ENCODE measurements at regions not wholly inside any gene's neighbourhood (a gene's known extent, or its start where the extent isn't known, plus 50 kb on each side); places are given as distances from the start of the nearest gene placed in this dataset.

DNA sequence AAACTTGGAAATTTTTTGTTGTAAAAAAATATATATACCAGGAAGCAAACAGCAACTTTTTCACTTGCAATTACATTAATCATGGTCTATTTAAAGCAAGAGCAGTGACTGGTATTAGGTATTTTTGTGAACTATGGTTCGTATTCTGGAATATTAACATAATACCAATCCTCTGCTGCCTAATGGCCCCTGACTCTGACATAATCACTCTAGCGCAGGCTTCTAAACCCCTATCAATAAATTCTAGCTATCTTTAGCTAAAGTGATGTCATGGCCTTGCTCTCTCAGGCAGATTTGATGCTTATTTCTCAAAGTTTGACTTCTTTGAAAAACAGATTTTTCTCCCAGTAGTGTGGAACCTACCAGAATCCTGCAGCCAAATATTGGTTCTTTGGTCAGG lies 808.3 kb downstream of the VGLL3 start:
- CTCF ChIA-PET, result no interaction called here
- H3K4me3 Mint-ChIP-seq, result no peak overlapping the region

DNA sequence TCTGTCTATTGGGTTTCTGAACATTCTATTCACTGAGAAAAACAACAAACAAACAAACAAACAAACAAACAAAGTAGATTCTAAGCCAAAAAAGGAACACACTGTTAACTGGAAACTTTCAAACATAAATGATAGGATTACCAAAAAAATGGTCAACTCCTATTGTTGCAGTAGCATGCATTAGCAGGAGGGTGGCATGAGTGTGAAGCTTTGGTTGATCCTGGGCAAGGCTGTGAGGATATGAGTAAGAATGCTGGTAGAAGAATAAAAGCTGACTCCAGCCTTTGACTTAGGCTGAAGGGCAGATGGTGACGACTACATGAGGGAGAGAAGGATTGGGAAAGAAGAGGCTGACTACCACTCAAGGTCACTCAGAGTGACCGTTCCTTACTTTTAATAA lies 810.3 kb downstream of the VGLL3 start:
- DNase-seq, result no peak
- H3K4me1 Mint-ChIP-seq, result no peaks in the 10 kb centered on the region
- POLR2A ChIA-PET, result no interaction called here
- H3K27ac Mint-ChIP-seq, result no peak overlapping the region
- no peak overlapping the region for H3K4me3 Mint-ChIP-seq
- H3K9me3 Mint-ChIP-seq, result peaks cover 4% of the 10 kb centered on the region
- CTCF ChIA-PET, result no interaction called here
- H3K36me3 Mint-ChIP-seq (ENCODE audit: low read depth), result no peaks in the 10 kb centered on the region
- no peaks in the 10 kb centered on the region for H3K27me3 Mint-ChIP-seq

More for the DNA sequence above, 808.3 kb downstream of the VGLL3 start:
- no peaks in the 10 kb centered on the region for H3K36me3 Mint-ChIP-seq (ENCODE audit: low read depth)
- no peaks in the 10 kb centered on the region for H3K27me3 Mint-ChIP-seq
- POLR2A ChIA-PET, result no interaction called here
- H3K4me1 Mint-ChIP-seq, result no peaks in the 10 kb centered on the region
- DNase-seq, result no peak
- H3K9me3 Mint-ChIP-seq, result peaks cover 4% of the 10 kb centered on the region
- no peak overlapping the region for H3K27ac Mint-ChIP-seq

DNA sequence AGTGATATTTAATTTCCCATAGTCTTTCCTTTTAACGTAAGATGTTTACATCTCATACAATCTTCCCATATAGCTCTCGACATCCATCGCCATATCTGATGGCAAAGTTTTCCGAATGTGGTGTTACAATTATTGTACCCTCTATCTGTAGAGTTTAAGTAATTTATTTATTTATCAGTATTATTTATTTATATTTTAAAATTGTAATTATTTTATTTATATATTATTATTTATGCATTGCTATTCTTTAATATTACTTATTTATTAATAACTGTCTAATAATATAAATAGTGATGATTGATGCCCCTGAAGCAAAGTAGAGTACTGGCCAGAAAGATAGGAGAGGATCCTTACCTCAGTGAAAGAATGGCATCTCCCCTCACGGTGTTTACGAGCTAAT lies 812.9 kb downstream of the VGLL3 start:
- Mint-ChIP-seq H3K4me1 (no peaks in the 10 kb centered on the region), H3K4me3 (no peak overlapping the region), H3K9me3 (no peaks in the 10 kb centered on the region), H3K27me3 (no peaks in the 10 kb centered on the region), H3K36me3 (ENCODE audit: low read depth) (no peaks in the 10 kb centered on the region), H3K27ac (no peak overlapping the region)
- no peak for DNase-seq
- ChIA-PET POLR2A (no interaction called here), CTCF (interaction anchor here (0.5 kb wide), 1 partner anchor 796 kb away, joined by 3 read pairs; no protein-coding TSS in a partner anchor)

DNA sequence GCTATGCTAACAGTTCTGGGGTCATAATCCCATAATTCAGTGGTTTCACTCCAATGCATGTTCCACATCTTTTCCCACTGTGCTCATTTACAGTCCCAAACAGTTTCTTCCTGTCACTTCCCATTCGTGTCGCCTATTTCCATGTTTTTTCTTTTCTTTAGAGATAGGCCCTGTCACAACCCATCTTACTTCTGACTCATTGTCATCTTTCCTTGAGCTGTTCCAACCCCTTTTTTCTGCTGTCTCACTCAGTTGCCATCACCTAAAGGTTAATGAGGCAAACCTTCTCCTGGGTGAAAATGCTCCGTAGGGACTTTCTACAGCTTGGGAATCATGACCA lies 814.5 kb downstream of the VGLL3 start:
- no peaks in the 10 kb centered on the region for H3K36me3 Mint-ChIP-seq (ENCODE audit: low read depth)
- ChIA-PET POLR2A (no interaction called here), CTCF (no interaction called here)
- H3K9me3 Mint-ChIP-seq, result no peaks in the 10 kb centered on the region
- no peaks in the 10 kb centered on the region for H3K27me3 Mint-ChIP-seq
- H3K4me3 Mint-ChIP-seq, result no peak overlapping the region
- DNase-seq, result no peak
- H3K4me1 Mint-ChIP-seq, result no peaks in the 10 kb centered on the region
- H3K27ac Mint-ChIP-seq, result no peak overlapping the region

GRCh38 chr3:86175593-86176444 lies 815.1 kb downstream of the VGLL3 start:
- CTCF ChIA-PET, result no interaction called here
- POLR2A ChIA-PET, result no interaction called here
- Mint-ChIP-seq H3K27me3 (no peaks in the 10 kb centered on the region), H3K4me1 (no peaks in the 10 kb centered on the region), H3K4me3 (no peak overlapping the region), H3K27ac (no peak overlapping the region), H3K36me3 (ENCODE audit: low read depth) (no peaks in the 10 kb centered on the region), H3K9me3 (no peaks in the 10 kb centered on the region)
- no peak for DNase-seq

- ChIA-PET CTCF (no interaction called here), POLR2A (no interaction called here)
- no peak for DNase-seq
- H3K36me3 Mint-ChIP-seq (ENCODE audit: low read depth), result no peaks in the 10 kb centered on the region
- H3K9me3 Mint-ChIP-seq, result no peaks in the 10 kb centered on the region
- no peak overlapping the region for H3K27ac Mint-ChIP-seq
- H3K4me1 Mint-ChIP-seq, result no peaks in the 10 kb centered on the region
- H3K27me3 Mint-ChIP-seq, result no peaks in the 10 kb centered on the region
- no peak overlapping the region for H3K4me3 Mint-ChIP-seq
These were observed 815.9 kb downstream of the VGLL3 start for GRCh38 chr3:86175051-86175536.

GRCh38 chr3:86173401-86173800 lies 817.5 kb downstream of the VGLL3 start:
- CTCF ChIA-PET, result no interaction called here
- POLR2A ChIA-PET, result no interaction called here
- H3K27me3 Mint-ChIP-seq, result no peaks in the 10 kb centered on the region
- no peaks in the 10 kb centered on the region for H3K36me3 Mint-ChIP-seq (ENCODE audit: low read depth)
- H3K9me3 Mint-ChIP-seq, result no peaks in the 10 kb centered on the region
- no peak overlapping the region for H3K4me3 Mint-ChIP-seq
- H3K4me1 Mint-ChIP-seq, result no peaks in the 10 kb centered on the region
- DNase-seq, result no peak
- H3K27ac Mint-ChIP-seq, result no peak overlapping the region

GRCh38 chr3:86168512-86168911 lies 822.4 kb downstream of the VGLL3 start:
- CTCF ChIA-PET, result no interaction called here
- no peaks in the 10 kb centered on the region for H3K27me3 Mint-ChIP-seq
- H3K27ac Mint-ChIP-seq, result no peak overlapping the region

DNA sequence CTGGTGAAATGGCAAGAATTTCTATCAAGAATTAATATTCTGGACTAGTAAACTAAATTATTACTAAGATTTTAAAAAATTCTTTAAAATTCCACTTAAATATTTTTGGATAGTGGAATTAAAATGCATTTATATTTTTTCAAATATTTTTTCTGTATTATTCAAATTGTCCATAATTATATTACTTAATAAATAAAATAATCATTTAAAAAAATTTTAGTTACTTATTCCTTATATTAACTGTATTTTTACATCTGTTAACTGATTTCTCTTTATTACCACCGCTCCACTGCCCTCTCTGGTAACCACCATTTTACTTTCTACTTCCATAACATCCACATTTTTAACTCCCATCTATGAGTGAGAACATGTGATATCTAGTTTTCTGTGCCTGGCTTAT lies 828.4 kb downstream of the VGLL3 start:
- POLR2A ChIA-PET, result no interaction called here
- H3K36me3 Mint-ChIP-seq (ENCODE audit: low read depth), result no peaks in the 10 kb centered on the region
- no peak overlapping the region for H3K27ac Mint-ChIP-seq
- CTCF ChIA-PET, result no interaction called here
- peaks cover 2% of the 10 kb centered on the region for H3K9me3 Mint-ChIP-seq
- H3K4me1 Mint-ChIP-seq, result no peaks in the 10 kb centered on the region
- DNase-seq, result no peak
- H3K27me3 Mint-ChIP-seq, result no peaks in the 10 kb centered on the region
- no peak overlapping the region for H3K4me3 Mint-ChIP-seq

More at GRCh38 chr3:86168512-86168911, 822.4 kb downstream of the VGLL3 start:
- POLR2A ChIA-PET, result no interaction called here
- Mint-ChIP-seq H3K9me3 (no peaks in the 10 kb centered on the region), H3K4me3 (no peak overlapping the region), H3K36me3 (ENCODE audit: low read depth) (no peaks in the 10 kb centered on the region), H3K4me1 (no peaks in the 10 kb centered on the region)
- DNase-seq, result no peak

DNA sequence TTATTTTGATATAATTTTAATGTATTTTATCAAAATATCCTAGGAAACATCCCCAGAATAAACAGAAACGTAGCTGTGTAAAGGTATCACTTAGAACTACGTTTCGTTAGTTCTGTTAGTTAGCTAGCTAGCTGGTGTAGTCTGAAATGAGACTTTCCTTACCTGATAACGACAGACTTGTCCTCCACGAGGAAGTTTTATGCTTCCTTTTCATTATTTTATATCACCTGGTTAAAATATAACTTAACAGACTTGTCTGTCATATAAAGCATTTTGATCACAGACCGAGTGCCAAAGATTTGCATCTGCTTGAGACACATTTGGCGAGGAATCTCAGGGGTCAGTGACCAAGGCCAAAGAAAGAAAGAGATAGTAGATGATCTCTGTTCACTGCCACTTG lies 829.5 kb downstream of the VGLL3 start:
- Mint-ChIP-seq H3K27me3 (no peaks in the 10 kb centered on the region), H3K4me1 (no peaks in the 10 kb centered on the region), H3K36me3 (ENCODE audit: low read depth) (no peaks in the 10 kb centered on the region), H3K27ac (no peak overlapping the region), H3K4me3 (no peak overlapping the region), H3K9me3 (peaks cover 6% of the 10 kb centered on the region)
- ChIA-PET CTCF (interaction anchor here (0.6 kb wide), 1 partner anchor 10 kb away, joined by 6 read pairs; no protein-coding TSS in a partner anchor), POLR2A (no interaction called here)
- no peak for DNase-seq

DNA sequence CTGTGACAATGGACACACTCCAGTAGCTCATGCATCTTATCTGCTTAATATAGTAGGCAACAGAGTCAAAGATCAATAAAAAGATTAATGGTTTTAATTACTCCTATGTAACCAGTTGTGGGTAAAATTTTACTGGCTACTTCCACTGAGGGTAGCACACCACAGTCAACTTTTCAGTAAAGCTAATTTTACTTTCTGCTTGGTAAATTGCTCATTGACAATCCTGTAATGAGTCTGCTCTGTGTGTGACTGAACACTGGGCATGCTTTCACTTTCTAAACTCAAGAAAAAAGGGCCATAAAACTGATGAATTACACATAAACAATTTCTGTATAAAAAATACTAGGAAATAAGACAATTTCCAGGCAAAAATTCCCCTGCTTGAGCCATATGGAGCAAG lies 838.3 kb downstream of the VGLL3 start:
- POLR2A ChIA-PET, result no interaction called here
- Mint-ChIP-seq H3K36me3 (ENCODE audit: low read depth) (no peaks in the 10 kb centered on the region), H3K9me3 (peaks cover 11% of the 10 kb centered on the region), H3K4me3 (no peak overlapping the region), H3K4me1 (no peaks in the 10 kb centered on the region), H3K27ac (no peak overlapping the region), H3K27me3 (no peaks in the 10 kb centered on the region)
- no peak for DNase-seq
- CTCF ChIA-PET, result no interaction called here

- H3K36me3 Mint-ChIP-seq (ENCODE audit: low read depth), result no peaks in the 10 kb centered on the region
- peaks cover 9% of the 10 kb centered on the region for H3K9me3 Mint-ChIP-seq
- H3K4me1 Mint-ChIP-seq, result no peaks in the 10 kb centered on the region
- H3K27ac Mint-ChIP-seq, result no peak overlapping the region
- DNase-seq, result no peak
- H3K4me3 Mint-ChIP-seq, result no peak overlapping the region
- CTCF ChIA-PET, result no interaction called here
- no peaks in the 10 kb centered on the region for H3K27me3 Mint-ChIP-seq
- POLR2A ChIA-PET, result no interaction called here
These were observed 841.9 kb downstream of the VGLL3 start for GRCh38 chr3:86149054-86149453.

- no peaks in the 10 kb centered on the region for H3K27me3 Mint-ChIP-seq
- no peak overlapping the region for H3K27ac Mint-ChIP-seq
- DNase-seq, result no peak
- H3K4me1 Mint-ChIP-seq, result no peaks in the 10 kb centered on the region
- H3K4me3 Mint-ChIP-seq, result no peak overlapping the region
- POLR2A ChIA-PET, result no interaction called here
- no peaks in the 10 kb centered on the region for H3K36me3 Mint-ChIP-seq (ENCODE audit: low read depth)
- CTCF ChIA-PET, result no interaction called here
- H3K9me3 Mint-ChIP-seq, result peaks cover 9% of the 10 kb centered on the region
These were observed 843.8 kb downstream of the VGLL3 start for GRCh38 chr3:86147119-86147518.

DNA sequence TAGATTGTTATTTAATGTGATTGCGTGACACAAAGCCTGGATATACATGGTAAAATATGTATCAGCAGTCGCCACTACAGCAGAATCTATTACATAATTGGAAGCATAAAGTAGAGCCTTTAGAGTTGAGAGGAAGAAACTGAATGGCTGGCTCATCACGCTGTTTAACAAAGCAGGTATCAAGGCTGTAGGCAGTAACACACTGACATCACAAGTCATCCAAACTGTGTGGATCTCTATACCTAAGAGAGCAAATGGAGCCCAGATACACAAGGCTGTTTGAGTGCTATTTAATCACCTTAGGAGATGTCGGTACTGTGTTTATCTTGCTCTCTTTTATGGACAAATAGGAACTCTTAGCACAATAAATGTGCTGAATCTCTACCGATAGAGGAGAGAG lies 864.4 kb downstream of the VGLL3 start:
- Mint-ChIP-seq H3K4me3 (no peak overlapping the region), H3K9me3 (peaks cover 5% of the 10 kb centered on the region), H3K27me3 (no peaks in the 10 kb centered on the region), H3K27ac (no peak overlapping the region), H3K36me3 (ENCODE audit: low read depth) (no peaks in the 10 kb centered on the region), H3K4me1 (no peaks in the 10 kb centered on the region)
- ChIA-PET POLR2A (no interaction called here), CTCF (no interaction called here)
- DNase-seq, result no peak

Data from activated CD4-positive, alpha-beta T cell treated with anti-CD3 and anti-CD28 coated beads, Interleukin-2, amount 10 ng/mL, durations not matched to agents 7 days and 5 days (primary cell).